DMS53 treated with DMSO at 0.1 percent for 48 hours (cell line): ENCODE measurements at regions not wholly inside any gene's neighbourhood (a gene's known extent, or its start where the extent isn't known, plus 50 kb on each side); places are given as distances from the start of the nearest gene placed in this dataset.

Experiments used
- DNase-seq: peaks from one replicate; lab custom pipeline; 2025; ENCODE audit not compliant: unreplicated experiment; lab: John Stamatoyannopoulos, UW

GRCh38 chr13:103568314-103568713 is 502.1 kb upstream of the SLC10A2 start:
- DNase-seq = no peak

- DNase-seq = no peak
These were observed 491.7 kb upstream of the SLC10A2 start for GRCh38 chr13:103557878-103558277.

GRCh38 chr13:103556681-103557080 is 490.5 kb upstream of the SLC10A2 start:
- no peak for DNase-seq

- no peak for DNase-seq
These were observed 481.7 kb upstream of the SLC10A2 start for GRCh38 chr13:103547914-103548313.

- no peak for DNase-seq
These were observed 480.1 kb upstream of the SLC10A2 start for GRCh38 chr13:103546271-103546670.

GRCh38 chr13:103542648-103543047 is 476.4 kb upstream of the SLC10A2 start:
- DNase-seq = no peak

- no peak for DNase-seq
These were observed 474.2 kb upstream of the SLC10A2 start for GRCh38 chr13:103540382-103540765.

- no peak for DNase-seq
These were observed 473.6 kb upstream of the SLC10A2 start for GRCh38 chr13:103539721-103540381.

GRCh38 chr13:103539265-103539664 is 473.0 kb upstream of the SLC10A2 start:
- no peak for DNase-seq

- DNase-seq = no peak
These were observed 471.4 kb upstream of the SLC10A2 start for GRCh38 chr13:103537616-103538015.

- DNase-seq = no peak
These were observed 465.1 kb upstream of the SLC10A2 start for GRCh38 chr13:103531278-103531677.

GRCh38 chr13:103528437-103528836 is 462.2 kb upstream of the SLC10A2 start:
- DNase-seq = no peak

GRCh38 chr13:103525530-103525929 is 459.3 kb upstream of the SLC10A2 start:
- no peak for DNase-seq

GRCh38 chr13:103523858-103524257 is 457.6 kb upstream of the SLC10A2 start:
- no peak for DNase-seq

- DNase-seq = no peak
These were observed 455.3 kb upstream of the SLC10A2 start for GRCh38 chr13:103521532-103521931.

GRCh38 chr13:103517768-103518102 is 451.5 kb upstream of the SLC10A2 start:
- no peak for DNase-seq

- no peak for DNase-seq
These were observed 451.0 kb upstream of the SLC10A2 start for GRCh38 chr13:103517066-103517767.

- DNase-seq = no peak
These were observed 450.0 kb upstream of the SLC10A2 start for GRCh38 chr13:103516015-103516795.

GRCh38 chr13:103515410-103515809 is 449.2 kb upstream of the SLC10A2 start:
- DNase-seq = no peak

- no peak for DNase-seq
These were observed 448.4 kb upstream of the SLC10A2 start for GRCh38 chr13:103514619-103515018.

- DNase-seq = no peak
These were observed 448.0 kb upstream of the SLC10A2 start for GRCh38 chr13:103514188-103514587.

GRCh38 chr13:103510007-103510535 is 443.9 kb upstream of the SLC10A2 start:
- DNase-seq = no peak
